Globus pallidus (tissue), 1 donor: ENCODE measurements at regions not wholly inside any gene's neighbourhood (a gene's known extent, or its start where the extent isn't known, plus 50 kb on each side); places are given as distances from the start of the nearest gene placed in this dataset.
"Not testable (repeated sequence)": the region's sequence is repeated elsewhere in the genome, so short reads cannot be mapped to it uniquely, and the experiment has no call there.

Source experiments
- DNase-seq: peaks from one replicate; pipeline ENCODE4 v3.0.0-alpha.2; 2015; ENCODE audit warnings: low spot score

DNA sequence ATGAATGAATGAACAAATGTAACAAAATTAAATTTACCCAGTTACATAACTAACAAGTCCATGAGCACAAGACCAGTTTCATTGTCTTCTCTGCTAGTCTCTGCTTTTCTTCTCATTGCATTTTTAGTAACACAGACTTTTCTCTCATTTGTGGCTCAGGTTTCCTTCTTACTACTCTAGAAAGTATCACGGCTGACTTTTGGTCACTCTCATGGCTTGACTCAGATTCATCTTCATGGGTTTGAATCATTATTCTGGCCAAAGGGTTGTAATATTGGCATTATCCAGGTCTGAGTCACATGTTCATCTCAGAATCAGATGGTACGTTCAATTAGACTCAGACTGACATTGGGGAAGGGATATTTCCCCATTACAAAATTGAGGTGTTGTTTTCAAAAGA is 121.5 kb upstream of the SATB1 start:
- DNase-seq: no peak

DNA sequence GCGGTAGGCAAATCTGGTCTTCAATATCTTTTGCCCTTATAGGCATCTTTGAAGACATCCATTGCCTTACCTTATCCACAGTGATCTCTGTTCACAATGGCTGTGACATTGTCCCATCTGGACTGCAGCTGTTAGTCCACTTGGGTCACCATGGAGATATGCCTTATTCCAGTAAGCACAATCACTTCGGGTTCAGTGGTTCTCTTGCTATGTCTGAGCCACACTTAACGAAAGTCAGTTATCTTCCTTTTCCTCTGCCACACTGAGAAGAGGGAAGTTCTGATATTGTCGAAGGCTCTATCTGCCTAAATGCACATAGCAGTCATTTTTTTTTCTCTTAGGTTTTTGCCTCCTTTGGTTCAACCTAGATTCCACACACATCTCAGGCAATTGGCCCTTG is 119.0 kb upstream of the SATB1 start:
- DNase-seq: no peak

DNA sequence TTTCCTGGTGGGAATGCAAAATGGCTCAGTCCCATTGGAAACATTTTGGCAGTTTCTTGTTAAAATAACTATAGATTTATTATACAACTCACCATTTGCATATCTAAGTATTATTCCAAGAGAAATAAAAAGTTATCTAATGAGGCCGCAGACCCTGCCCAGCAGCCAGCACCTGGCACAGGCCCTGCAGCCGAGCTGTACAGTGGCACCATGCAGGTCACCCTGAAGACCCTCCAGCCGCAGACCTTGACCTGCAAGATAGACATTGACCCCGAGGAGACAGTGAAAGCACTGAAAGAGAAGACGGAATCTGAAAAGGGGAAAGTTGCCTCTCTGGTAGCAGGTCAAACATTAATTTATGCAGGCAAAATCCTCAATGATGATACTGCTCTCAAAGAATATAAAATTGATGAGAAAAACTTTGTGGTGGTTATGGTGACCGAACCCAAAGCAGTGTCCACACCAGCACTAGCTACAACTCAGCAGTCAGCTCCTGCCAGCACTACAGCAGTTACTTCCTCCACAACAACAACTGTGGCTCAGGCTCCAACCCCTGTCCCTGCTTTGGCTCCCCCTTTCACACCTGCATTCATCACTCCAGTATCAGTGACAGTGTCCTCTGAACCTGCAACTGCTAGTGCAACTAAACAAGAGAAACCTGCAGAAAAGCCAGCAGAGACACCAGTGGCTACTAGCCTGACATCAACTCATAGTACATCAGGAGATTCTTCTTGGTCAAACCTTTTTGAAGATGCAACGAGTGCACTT is 113.5 kb upstream of the SATB1 start:
- DNase-seq: no peak

DNA sequence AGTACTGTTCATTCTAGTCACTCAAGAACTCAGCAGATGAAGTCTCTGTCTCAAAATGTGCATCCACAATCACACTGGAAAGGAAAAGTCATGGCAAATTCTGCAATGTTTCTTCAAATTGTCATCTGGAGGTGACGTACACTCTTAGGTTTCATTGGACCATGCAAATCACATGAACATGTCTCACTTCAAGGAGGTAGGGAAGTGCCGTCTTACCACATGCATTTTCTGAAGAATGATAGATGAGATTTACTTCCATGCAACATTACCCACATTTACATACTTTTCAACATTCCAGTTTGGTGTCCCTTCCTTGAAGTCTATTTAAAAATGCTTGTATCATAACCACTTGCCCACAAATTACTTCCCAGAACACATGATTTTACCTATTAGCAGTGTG is 107.9 kb upstream of the SATB1 start:
- no peak for DNase-seq

DNA sequence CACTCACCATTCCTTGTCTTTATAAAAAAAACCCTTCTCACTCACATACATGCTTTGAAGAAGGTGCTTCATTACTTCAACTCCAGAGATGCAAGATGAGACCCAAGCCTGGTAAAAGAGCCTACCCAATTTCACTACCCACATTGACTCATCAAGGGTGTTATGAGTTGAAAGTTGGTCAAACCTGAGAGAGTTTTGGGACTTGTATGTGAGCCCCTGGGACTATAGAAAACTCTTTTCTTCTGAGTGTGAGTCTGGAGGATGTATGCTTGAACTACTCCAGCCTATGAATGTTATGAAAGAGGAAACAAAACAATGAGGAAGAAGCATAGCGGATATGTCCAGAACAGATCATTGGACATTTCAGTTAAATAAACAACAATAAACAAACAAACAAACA is 106.5 kb upstream of the SATB1 start:
- DNase-seq: no peak

DNA sequence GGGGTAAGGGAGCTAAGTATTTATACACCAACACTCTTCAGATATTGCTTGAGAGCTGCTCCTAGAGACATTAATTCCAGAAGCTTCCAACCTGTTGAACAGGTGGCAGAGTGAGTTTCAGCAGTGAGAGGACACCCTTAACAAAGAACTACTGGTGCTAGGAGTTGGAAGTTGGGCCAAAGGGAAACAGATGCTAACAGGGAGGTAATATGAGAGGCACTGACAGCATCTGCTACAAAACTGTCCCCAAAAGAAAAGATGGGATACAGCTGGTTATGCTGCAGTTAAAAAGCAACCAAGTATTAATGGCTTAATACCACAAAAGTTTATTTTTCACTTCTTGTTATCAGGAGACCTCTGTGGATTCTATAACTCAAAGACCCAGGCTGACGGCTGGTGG is 104.5 kb upstream of the SATB1 start:
- DNase-seq: no peak

DNA sequence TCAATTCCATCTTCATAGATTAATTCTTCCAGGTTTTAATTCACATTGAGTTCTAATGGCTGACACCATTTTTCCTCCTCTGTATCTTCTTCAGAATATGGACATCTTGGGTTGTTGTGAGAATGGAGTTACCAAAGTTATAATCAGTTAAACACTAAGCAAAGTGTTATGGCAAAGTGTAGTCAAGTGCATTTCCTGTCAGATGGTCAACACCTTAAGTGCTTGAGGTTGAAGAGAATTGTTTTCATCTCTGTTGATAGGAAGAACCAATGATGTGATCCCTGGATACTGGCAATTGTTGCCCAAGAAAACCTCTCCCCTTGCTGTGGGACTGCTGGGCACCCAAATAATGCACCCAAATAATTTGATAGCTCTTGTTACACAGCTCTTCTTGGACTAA is 102.6 kb upstream of the SATB1 start:
- no peak for DNase-seq

DNA sequence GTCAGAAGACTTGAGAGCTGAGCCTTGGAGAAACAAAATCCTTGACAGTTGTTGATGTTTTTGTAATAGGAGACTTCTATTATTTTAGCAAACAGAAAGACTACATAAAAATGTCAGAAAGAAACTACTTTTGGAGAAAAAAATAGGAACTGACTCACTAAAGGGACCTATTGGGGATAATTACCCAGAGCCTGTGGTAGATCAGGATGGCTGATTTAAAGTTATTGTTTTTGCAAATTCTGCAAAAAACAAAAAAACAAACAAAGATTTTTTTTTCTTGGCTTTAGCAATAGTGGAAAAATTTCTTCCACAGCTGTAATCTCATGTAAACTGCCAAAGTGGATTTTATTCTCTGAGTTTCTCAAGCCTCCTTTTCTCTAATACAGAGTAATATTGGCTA is 101.5 kb upstream of the SATB1 start:
- DNase-seq: no peak

DNA sequence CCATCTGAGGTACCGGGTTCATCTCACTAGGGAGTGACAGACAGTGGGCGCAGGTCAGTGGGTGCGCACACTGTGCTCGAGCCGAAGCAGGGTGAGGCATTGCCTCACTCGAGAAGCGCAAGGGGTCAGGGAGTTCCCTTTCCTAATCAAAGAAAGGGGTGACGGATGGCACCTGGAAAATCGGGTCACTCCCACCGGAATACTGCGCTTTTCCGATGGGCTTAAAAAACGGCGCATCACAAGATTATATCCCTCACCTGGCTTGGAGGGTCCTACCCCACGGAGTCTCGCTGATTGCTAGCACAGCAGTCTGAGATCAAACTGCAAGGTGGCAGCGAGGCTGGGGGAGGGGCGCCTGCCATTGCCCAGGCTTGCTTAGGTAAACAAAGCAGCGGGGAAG is 91.0 kb upstream of the SATB1 start:
- DNase-seq: not testable (repeated sequence)

DNA sequence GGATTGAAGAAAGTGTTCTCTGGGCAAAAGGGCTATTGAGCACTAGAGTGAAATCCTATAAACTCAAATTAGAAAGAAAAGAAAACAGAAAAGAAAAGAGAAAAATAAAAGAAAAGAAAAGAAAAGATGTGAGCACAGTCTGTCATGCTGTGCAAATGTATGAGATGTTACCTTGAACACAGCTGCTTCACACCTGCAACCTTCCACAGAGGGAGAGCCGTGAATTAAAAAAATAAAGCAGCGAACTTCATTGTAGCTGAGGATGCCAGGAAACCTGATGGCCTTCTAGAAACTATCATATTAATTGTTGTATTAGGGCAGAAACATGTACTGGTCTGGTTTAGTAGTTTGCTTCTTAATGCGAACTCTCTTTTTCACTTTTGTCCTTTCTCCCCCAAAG is 88.0 kb upstream of the SATB1 start:
- no peak for DNase-seq

DNA sequence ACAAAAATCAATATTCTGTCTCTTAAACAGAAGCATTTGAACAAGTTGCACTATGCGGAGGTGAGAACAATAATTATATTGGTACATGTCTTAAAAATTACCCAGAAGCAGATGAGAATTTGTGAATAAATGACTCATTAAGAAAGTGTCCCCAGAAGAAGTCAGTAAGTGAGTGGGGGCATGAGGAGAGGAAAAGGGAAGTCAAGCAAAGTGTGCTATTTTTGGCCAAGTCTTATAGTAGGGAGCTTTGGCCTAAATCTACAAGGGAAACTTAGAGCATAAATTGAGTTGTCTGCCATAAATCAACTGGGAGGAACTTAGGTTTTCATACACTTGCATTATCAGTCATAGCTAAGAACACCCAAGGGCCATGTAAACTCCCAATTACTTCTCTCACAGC is 86.9 kb upstream of the SATB1 start:
- no peak for DNase-seq

DNA sequence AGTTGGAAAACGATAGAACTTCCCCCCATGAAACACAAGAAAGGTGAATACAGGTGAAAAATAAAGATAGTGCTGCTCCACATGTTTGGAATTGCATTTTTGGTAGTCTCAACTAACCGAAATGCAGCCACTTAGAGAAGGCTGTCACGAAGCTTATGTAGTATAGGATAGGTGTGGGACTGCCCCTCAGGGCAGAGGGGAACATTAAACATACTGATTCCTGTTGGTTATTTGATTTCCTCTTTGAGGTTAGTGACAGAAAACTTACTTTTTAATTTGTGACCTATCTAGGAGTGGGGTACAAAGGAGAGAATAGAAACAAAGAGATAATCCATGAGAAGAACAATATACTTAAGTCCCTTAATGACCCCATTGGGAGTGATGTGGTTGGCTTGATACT is 85.8 kb upstream of the SATB1 start:
- no peak for DNase-seq

DNA sequence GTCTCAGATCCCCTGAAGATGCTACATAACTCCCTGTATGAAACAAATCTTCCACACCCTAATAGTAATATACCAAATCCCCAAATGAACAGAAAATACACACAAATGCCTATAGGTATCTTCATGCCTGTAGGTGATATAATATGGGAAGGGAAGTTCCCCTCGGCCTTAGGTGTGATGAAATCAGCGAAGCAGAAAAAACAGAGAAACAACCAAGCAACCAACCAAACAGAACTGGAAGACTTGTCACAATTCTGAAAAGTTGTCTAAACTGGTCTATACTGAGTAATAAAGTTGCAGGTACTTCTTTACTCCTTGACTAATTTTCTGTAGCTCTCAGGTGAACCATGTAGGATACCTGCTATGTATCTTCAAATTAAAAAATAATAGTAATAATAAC is 82.2 kb upstream of the SATB1 start:
- DNase-seq: no peak

DNA sequence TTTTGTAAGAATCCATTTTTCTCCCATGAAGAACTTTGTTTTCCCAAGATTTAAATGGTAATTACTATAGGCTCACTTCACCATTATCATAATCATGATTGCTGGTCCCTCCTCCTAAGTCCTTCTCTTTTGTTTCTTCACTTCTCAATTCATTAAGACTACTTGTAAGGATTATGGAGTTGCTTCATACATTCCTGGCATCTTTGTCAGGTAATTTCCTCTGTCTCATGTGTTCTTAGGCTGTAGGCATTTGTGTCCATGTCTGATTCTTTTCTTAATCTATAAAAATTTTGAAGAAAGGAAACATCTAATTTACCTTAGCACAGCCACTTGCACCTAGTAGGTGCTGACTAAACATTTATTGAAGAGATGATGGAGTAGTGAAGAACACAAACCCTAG is 79.9 kb upstream of the SATB1 start:
- DNase-seq: no peak

DNA sequence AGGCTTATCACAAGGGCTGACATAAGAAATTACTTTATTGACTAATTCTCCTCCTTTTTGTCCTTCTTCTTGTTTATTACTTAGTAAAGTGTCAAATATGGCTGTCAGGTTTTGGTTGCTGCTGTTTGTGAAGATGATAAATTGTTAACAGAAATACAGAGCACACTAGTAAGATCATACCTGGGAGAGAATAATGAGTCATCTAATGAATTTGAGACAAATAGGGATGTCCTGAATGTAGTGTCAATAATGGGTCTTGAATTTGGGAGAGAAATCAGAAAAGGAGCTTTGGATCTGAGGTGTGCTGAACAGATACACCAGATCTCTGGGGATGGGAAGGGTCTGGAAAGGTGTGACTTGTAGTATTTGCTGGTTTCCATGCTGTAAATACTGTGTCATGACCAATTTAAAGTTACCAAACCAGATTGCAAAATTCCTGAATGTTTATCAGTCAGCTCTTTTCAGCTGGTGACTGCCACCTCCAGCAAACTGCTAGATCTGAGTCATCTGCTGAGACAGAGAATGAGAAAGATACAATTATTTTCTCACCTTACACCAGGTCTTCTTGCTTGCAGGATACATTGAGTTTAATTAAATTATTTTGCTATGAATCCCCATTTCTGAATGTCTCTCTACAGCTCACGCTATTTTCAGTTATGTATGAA is 76.7 kb upstream of the SATB1 start:
- no peak for DNase-seq

DNA sequence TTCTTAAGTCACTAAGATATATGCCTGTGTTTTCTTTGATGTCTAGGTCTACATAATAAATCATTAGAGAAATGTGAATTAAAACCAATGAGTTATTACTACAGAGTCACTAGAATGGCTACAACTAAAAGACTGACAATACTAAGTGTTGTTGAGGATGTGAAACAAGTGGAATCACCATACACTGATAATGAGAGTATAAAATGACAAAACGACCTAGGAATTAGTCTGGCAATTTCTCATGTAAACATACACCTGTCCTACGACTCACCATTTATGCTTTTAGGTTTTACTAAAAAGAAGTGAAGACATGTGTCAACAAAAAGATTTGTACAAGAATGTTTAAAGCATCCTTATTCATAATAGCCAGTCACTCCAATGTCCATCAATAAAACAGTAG is 75.2 kb upstream of the SATB1 start:
- DNase-seq: no peak

DNA sequence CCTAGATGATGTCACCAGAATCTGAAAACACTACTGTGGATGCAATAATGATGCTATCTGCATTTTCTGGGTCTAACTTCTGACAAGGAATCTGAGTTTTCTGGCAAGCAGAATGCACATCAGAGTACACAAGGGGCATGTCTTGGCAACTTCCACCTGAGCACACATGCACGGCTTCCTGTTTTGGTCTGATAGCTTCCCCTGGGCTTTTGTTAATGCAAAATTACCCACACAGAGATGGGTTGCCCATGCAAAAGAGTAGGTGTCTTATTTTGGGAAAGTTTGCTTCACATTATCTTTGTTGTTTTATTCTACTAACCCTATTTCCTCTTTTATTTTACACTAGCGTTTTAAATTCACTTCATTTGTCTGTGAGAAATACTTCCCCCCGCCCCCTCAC is 74.2 kb upstream of the SATB1 start:
- DNase-seq: no peak

DNA sequence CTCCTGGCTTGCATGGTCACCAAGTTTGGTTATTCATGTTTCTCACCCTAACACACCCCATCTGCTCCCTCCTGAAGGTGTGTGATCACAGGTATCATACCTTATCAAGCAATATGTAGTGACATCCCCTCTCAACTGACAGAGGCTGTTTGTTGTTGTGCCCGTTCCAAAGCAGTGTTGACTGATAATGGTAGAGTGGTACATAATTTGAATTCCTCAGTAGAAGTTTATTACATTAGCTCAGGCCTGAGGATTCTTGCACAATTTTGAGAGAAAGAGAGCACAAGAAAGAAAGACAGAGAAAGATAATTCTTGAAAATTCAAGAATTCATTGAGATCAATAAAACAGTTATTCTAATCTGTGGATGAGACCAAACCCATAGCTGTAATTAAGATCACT is 69.1 kb upstream of the SATB1 start:
- no peak for DNase-seq

DNA sequence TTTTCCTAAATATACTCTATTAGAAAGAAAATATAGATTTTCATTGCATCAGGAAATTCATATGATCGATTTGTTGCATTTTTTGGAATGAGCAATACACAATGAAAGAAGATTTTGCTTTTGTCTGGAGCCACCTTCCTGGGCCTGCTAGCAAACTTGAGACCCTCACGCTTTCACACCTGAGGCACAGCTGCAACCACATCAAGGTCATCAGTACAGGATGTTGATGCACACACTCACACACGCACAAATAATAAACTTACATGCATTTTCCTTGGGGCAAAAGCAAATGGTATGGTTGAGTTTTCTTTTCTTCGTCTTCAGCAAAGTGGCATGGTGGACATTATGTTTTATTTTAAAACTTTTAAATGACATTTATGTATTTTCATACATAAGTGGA is 64.8 kb upstream of the SATB1 start:
- no peak for DNase-seq

DNA sequence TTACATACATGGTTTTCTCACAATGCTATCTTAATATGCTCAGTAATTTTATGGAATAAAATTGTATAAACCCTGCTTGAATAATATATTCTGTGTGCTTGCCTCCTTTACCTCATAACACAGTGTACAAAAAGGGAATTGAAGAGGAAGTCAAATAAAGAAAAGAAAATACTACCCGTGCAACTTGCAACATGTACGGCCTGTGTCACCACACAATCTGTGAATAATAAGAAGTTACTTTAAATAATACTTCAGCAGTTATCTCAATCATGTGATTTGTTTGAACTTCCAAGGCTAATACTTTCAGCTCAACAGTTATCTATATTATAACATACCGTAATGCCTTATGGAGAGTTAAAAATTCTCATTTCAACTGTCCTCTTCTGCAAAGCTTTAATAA is 58.1 kb upstream of the SATB1 start:
- no peak for DNase-seq

DNA sequence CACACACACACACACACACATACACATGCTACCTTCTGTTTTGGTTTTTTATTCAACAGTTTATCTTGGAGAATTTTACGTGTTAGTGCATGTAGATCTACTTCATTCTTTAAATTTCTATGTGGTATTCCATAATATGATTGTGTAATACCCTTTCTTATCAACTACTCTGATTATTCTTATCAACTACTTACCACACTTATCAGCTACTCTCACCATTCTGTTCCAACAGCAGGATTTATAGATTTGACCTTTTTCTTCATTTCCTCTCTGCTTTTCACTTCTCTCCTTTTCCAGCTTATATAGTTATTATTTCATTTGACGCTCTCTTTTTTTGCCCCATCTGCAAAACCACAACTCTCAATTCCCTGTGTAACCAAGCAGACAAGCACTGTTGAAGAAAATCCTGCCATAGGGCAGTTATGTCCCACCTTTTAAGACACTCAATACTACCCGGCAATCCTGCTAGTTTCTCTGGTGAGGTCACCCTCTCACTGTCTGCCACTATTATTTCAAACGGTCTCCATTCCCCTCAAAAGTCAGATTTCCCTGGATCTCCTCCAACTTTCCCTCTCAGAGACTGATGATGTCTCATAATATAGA is 56.9 kb upstream of the SATB1 start:
- DNase-seq: no peak

DNA sequence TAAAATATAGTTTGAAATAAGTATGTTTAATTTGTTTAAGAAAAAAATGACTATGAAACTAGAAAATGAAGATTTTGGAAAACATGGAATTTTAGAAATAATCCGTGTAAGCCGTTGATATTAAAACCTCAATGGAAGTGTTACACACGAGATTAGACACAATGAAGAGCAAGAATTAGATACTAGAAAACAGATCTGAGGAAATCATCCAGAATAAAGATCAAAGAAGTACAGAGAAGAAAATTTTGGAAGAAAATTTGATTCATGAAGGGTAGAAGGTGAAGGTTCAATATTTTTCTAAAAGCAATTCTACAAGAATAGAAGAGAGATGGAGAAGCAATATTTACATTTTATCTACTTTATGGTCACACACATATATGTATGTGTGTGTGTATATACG is 52.5 kb upstream of the SATB1 start:
- no peak for DNase-seq
